CD4-positive, alpha-beta memory T cell (primary cell): ENCODE measurements at regions not wholly inside any gene's neighbourhood (a gene's known extent, or its start where the extent isn't known, plus 50 kb on each side); places are given as distances from the start of the nearest gene placed in this dataset.

Experiments
- CTCF ChIA-PET: fragments of 350-600 bp; sonication (Branson Sonifier 250); formaldehyde crosslinking; loops from one replicate; lab custom pipeline; 2021; ENCODE audit warnings: inconsistent platforms; ENCODE audit not compliant: partially characterized antibody; lab: Charles Lee
- POLR2A ChIA-PET: fragments of 350-600 bp; sonication (Branson Sonifier 250); formaldehyde crosslinking; loops from one replicate; lab custom pipeline; 2021; ENCODE audit not compliant: partially characterized antibody; lab: Charles Lee
- DNase-seq, 5 donors: peaks; one replicate each; pipeline versions ENCODE4 v3.0.0 to v3.0.0-alpha.2; 2020 to 2022; ENCODE audit warnings: mixed read lengths in 1 of 5
- H3K27ac ChIP-seq: one replicate; pipeline ENCODE4 v1.7.0; 2013; ENCODE audit warnings: low read depth, low read length
- H3K27me3 ChIP-seq: 2 replicates; pipeline ENCODE4 v1.7.0; 2013; ENCODE audit warnings: mild to moderate bottlenecking, low read length, moderate library complexity; ENCODE audit not compliant: insufficient read depth
- H3K36me3 ChIP-seq: 2 replicates; pipeline ENCODE4 v1.7.0; 2013; ENCODE audit warnings: mild to moderate bottlenecking, low read length, moderate library complexity; ENCODE audit not compliant: insufficient read depth
- H3K4me1 ChIP-seq: 2 replicates; pipeline ENCODE4 v1.7.0; 2013; ENCODE audit warnings: mild to moderate bottlenecking, low read length, moderate library complexity; ENCODE audit not compliant: insufficient read depth
- H3K4me3 ChIP-seq, 2 donors: one replicate each; pipeline ENCODE4 v1.7.0; 2013; ENCODE audit warnings: low read length in 2 of 2, mild to moderate bottlenecking in 1 of 2
- H3K9me3 ChIP-seq, 2 donors: one replicate each; pipeline ENCODE4 v1.7.0; 2013; ENCODE audit warnings: low read length in 2 of 2, control low read depth in 1 of 2; ENCODE audit not compliant: control insufficient read depth in 1 of 2
- H3K27ac Mint-ChIP-seq, 7 donors: one replicate each; pipeline ENCODE4 v1.8.0; 2020 to 2021; ENCODE audit warnings: mixed read lengths in 7 of 7, mild to moderate bottlenecking in 6 of 7, inconsistent platforms in 3 of 7, moderate library complexity in 3 of 7
- H3K27me3 Mint-ChIP-seq, 2 donors: one replicate each; pipeline ENCODE4 v1.8.0; 2020 to 2021; ENCODE audit warnings: mixed read lengths in 2 of 2
- H3K36me3 Mint-ChIP-seq, 2 donors: one replicate each; pipeline ENCODE4 v1.8.0; 2020 to 2021; ENCODE audit warnings: mixed read lengths in 2 of 2, inconsistent platforms in 1 of 2, mild to moderate bottlenecking in 1 of 2
- H3K4me1 Mint-ChIP-seq, 4 donors: one replicate each; pipeline ENCODE4 v1.8.0; 2020 to 2021; ENCODE audit warnings: mixed read lengths in 4 of 4, mild to moderate bottlenecking in 1 of 4
- H3K4me3 Mint-ChIP-seq, 8 donors: one replicate each; pipeline ENCODE4 v1.8.0; 2020 to 2021; ENCODE audit warnings: mixed read lengths in 8 of 8, mild to moderate bottlenecking in 7 of 8, moderate library complexity in 6 of 8, inconsistent platforms in 3 of 8
- H3K9me3 Mint-ChIP-seq, 8 donors: one replicate each; pipeline ENCODE4 v1.8.0; 2020 to 2021; ENCODE audit warnings: mixed read lengths in 8 of 8, mild to moderate bottlenecking in 5 of 8, inconsistent platforms in 3 of 8, moderate library complexity in 1 of 8
- intact Hi-C: fragments of 100-400 bp; cut with micrococcal nuclease; formaldehyde crosslinking; loops from one replicate; pipeline ENCODE4 v1.15.1; 2023

DNA sequence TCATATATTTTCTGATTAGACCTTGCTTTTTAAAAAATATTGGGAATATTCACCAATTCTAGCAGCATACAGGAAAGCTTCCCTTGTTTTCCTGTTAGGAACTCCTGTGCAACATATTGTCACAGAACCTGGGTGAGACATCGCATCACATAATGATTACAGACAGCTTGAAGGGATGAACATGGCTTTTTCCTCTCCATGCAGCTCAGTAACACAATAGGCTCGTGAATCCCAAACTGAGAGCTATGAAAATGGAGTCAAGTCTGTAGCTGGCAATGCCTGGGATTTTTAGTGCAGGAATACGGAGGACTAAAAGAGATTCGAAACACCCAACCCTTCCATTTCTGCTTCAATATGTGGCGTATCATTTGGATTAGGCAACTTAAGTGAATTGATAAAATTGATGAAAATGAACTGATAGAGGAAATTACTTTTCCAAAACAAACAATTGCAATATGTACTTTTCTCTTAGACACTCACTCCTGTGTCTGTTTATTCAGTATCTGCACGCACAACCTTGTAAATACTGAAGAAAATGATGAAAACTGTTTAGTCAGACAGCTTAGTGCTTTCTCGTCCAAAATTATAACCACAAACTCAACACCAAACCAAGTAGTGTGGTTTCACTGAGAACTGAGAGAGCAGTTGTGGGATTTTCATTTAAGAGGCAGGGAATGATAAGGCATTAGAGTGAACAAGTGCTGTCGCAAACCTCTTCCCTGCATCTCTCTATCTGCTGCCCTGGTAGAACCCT is 250.4 kb downstream of the PTBP2 start:
- Histone ChIP-seq H3K4me3 (no peak overlapping the region), H3K4me1 (no peaks in the 10 kb centered on the region), H3K36me3 (no peaks in the 10 kb centered on the region), H3K27ac (no peak overlapping the region), H3K27me3 (no peaks in the 10 kb centered on the region), H3K9me3 (no peaks in the 10 kb centered on the region)
- no peaks in the 10 kb centered on the region for H3K4me1 Mint-ChIP-seq
- no peak overlapping the region for H3K27ac Mint-ChIP-seq
- intact Hi-C loops = no loop called here
- no peak overlapping the region for H3K4me3 Mint-ChIP-seq
- peaks cover 0 to 2% (median 0%) of the 10 kb centered on the region in 8 donors for H3K9me3 Mint-ChIP-seq
- DNase-seq = no peak
- CTCF ChIA-PET = no interaction called here
- peaks cover 11 to 38% of the 10 kb centered on the region in 2 donors for H3K27me3 Mint-ChIP-seq
- POLR2A ChIA-PET = no interaction called here
- H3K36me3 Mint-ChIP-seq = no peaks in the 10 kb centered on the region

DNA sequence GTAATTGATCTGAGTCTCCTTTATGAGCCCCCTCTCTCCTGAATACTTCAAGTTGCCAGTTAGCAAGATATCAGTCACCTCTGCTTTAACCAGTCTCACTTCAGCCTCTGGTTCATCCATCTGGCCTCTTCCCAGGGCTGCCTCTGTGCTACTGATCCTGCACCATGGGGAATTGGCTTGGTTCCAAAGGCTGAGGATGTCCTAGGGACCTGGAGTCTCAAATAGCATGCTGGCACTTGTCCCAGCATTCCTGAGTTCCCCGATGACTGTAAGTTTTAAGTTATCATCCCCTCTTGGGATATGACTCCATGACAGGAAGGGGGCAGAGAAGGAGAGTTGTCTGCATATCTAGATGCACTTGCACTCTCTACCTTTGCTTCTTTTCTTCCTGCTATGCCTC is 252.0 kb downstream of the PTBP2 start:
- H3K4me1 Mint-ChIP-seq = no peaks in the 10 kb centered on the region
- no peaks in the 10 kb centered on the region for H3K9me3 ChIP-seq
- no peak overlapping the region for H3K4me3 ChIP-seq
- H3K4me3 Mint-ChIP-seq = no peak overlapping the region
- H3K27ac ChIP-seq = no peak overlapping the region
- H3K4me1 ChIP-seq = no peaks in the 10 kb centered on the region
- H3K27me3 ChIP-seq = no peaks in the 10 kb centered on the region
- POLR2A ChIA-PET = no interaction called here
- H3K9me3 Mint-ChIP-seq = peaks cover 0 to 2% (median 0%) of the 10 kb centered on the region in 8 donors
- no peak for DNase-seq
- H3K36me3 ChIP-seq = no peaks in the 10 kb centered on the region
- H3K27ac Mint-ChIP-seq = no peak overlapping the region
- peaks cover 7 to 35% of the 10 kb centered on the region in 2 donors for H3K27me3 Mint-ChIP-seq
- H3K36me3 Mint-ChIP-seq = no peaks in the 10 kb centered on the region
- CTCF ChIA-PET = no interaction called here
- intact Hi-C loops = no loop called here

DNA sequence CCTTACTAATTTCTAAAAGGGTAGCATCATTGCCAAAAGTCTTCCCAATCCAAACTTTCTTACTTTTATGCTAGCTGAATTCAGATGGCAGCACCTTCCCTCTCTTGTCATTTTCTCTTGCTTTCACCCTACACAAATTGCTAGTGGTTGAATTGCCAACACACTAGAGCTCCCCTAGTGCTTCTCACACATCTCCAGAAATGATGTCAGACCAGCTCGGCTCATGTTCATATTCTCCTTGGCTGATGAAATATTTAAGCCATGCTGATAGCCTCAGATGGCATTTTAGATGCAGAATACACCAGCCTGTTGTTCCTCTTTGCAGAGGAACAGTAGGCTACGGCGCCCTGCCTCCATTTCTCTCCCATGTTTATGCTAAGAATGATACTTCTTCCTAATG is 256.9 kb downstream of the PTBP2 start:
- Mint-ChIP-seq H3K27ac (no peak overlapping the region), H3K4me1 (no peaks in the 10 kb centered on the region), H3K4me3 (no peak overlapping the region), H3K9me3 (no peaks in the 10 kb centered on the region), H3K27me3 (peaks cover 2 to 10% of the 10 kb centered on the region in 2 donors), H3K36me3 (no peaks in the 10 kb centered on the region)
- Histone ChIP-seq H3K27ac (no peak overlapping the region), H3K4me1 (no peaks in the 10 kb centered on the region), H3K4me3 (no peak overlapping the region), H3K36me3 (no peaks in the 10 kb centered on the region), H3K27me3 (no peaks in the 10 kb centered on the region), H3K9me3 (no peaks in the 10 kb centered on the region)
- DNase-seq = no peak
- CTCF ChIA-PET = interaction anchor here (2.2 kb wide), 1 partner anchor 9 kb away, joined by 6 read pairs; no protein-coding TSS in a partner anchor
- POLR2A ChIA-PET = no interaction called here
- intact Hi-C loops = no loop called here

DNA sequence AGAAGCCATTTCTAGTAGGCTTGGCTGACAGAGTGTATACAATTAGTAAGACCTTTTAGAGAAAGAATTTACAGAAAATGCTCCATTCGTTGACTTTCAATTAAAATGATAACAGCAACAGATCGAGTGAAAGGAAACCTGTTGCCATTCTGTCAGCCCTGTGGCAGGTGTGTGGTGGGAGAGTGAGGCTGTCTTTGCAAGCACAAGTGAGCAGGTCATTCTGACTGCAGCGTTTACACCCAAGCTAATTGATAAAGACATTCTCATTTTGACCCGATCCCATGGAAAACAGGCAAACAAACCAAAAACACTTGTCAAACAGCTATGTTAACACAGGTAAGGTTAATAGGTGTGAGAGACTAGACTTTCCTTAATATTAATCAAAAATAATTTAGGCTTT is 257.3 kb downstream of the PTBP2 start:
- ChIA-PET POLR2A (no interaction called here), CTCF (interaction anchor here (2.2 kb wide), 1 partner anchor 9 kb away, joined by 6 read pairs; no protein-coding TSS in a partner anchor)
- H3K4me3 Mint-ChIP-seq = no peak overlapping the region
- Histone ChIP-seq H3K27me3 (no peaks in the 10 kb centered on the region), H3K4me3 (no peak overlapping the region), H3K36me3 (no peaks in the 10 kb centered on the region), H3K9me3 (no peaks in the 10 kb centered on the region), H3K4me1 (no peaks in the 10 kb centered on the region), H3K27ac (no peak overlapping the region)
- peaks cover 2 to 8% of the 10 kb centered on the region in 2 donors for H3K27me3 Mint-ChIP-seq
- no peaks in the 10 kb centered on the region for H3K9me3 Mint-ChIP-seq
- H3K27ac Mint-ChIP-seq = no peak overlapping the region
- DNase-seq = no peak
- no peaks in the 10 kb centered on the region for H3K4me1 Mint-ChIP-seq
- no peaks in the 10 kb centered on the region for H3K36me3 Mint-ChIP-seq
- intact Hi-C loops = no loop called here

DNA sequence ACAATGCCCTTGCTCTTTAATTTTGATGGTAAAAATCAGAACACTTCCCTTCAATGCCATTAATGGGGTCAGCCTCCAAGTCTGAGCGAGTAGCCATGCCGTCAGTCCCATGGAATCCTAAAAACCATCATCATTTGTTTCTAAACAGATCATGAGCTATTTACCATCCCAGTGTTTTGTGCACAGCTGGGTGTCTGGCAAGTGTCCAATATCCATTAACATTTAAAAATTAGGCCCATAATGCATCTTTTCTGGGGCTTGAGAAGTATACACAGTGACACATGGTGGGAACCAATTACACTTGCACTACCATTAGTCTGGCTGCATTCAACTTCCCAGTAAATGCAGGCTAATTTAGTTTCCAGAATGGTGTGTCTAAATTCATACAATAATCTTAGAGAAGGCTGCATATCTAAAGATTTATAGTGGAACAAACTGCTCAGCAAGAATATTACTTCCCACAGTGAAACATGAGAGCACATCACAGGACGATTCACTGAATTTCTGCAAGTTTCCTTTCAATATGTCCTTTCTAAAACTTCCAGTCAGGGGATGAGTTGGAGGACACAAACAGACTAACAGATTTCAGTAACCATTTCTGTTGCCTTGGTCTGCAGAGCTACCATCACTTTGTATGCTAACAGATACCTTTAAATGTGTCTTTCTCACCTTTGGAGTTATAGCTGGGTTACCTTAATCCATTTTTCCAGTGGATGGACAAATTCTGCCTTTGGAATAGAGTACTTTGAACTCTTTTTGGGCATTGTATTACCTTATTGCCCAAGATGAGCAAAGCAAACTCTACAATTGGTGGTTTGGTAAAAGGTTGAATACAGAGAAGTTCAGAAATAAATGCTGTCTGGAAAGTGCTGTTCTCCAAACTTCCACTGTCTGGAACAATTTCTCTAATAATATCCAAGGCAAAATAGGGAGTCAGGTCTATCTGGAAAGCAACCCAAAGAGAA is 258.0 kb downstream of the PTBP2 start:
- H3K4me3 ChIP-seq = no peak overlapping the region
- POLR2A ChIA-PET = no interaction called here
- no peaks in the 10 kb centered on the region for H3K36me3 Mint-ChIP-seq
- H3K27ac ChIP-seq = no peak overlapping the region
- CTCF ChIA-PET = interaction anchor here (0.6 to 3.3 kb wide), 3 partner anchors 10 to 932 kb away, joined by 3 to 10 read pairs (median 6); no protein-coding TSS in a partner anchor
- no peak overlapping the region for H3K27ac Mint-ChIP-seq
- no peak for DNase-seq
- H3K27me3 ChIP-seq = no peaks in the 10 kb centered on the region
- H3K27me3 Mint-ChIP-seq = peaks cover 3 to 6% of the 10 kb centered on the region in 2 donors
- H3K4me1 ChIP-seq = no peaks in the 10 kb centered on the region
- H3K9me3 ChIP-seq = no peaks in the 10 kb centered on the region
- intact Hi-C loops = no loop called here
- no peak overlapping the region for H3K4me3 Mint-ChIP-seq
- no peaks in the 10 kb centered on the region for H3K36me3 ChIP-seq
- no peaks in the 10 kb centered on the region for H3K4me1 Mint-ChIP-seq
- H3K9me3 Mint-ChIP-seq = peaks cover 0 to 2% (median 0%) of the 10 kb centered on the region in 8 donors

DNA sequence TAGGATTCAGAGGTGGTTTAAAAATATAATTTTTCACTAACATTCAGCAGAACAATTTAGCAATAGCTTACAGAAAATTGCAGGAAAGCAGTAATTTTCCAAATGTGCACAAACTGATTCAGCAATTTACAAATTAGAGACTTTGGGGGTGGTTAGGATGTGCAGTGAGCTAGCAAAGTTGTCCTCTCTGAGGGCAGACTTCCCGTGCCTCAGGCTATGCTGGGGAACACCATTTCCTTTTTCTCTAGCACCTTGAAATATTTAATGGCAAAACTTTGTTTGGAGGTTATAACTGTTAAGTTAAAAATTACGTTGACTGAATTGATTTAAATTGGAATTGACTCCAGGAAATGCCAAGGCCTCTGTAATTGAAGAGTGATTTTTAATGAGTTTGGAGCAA is 258.9 kb downstream of the PTBP2 start:
- no peaks in the 10 kb centered on the region for H3K27me3 ChIP-seq
- ChIA-PET POLR2A (no interaction called here), CTCF (interaction anchor here (0.8 to 3.3 kb wide), 2 partner anchors 11 to 25 kb away, joined by 3 to 10 read pairs; no protein-coding TSS in a partner anchor)
- no peak overlapping the region for H3K27ac Mint-ChIP-seq
- H3K9me3 Mint-ChIP-seq = peaks cover 0 to 6% (median under 1%) of the 10 kb centered on the region in 8 donors
- no peaks in the 10 kb centered on the region for H3K4me1 Mint-ChIP-seq
- peaks cover 6 to 11% of the 10 kb centered on the region in 2 donors for H3K27me3 Mint-ChIP-seq
- DNase-seq = no peak
- H3K4me3 ChIP-seq = no peak overlapping the region
- no peak overlapping the region for H3K4me3 Mint-ChIP-seq
- H3K36me3 ChIP-seq = no peaks in the 10 kb centered on the region
- no peaks in the 10 kb centered on the region for H3K4me1 ChIP-seq
- no peak overlapping the region for H3K27ac ChIP-seq
- intact Hi-C loops = no loop called here
- H3K9me3 ChIP-seq = no peaks in the 10 kb centered on the region
- no peaks in the 10 kb centered on the region for H3K36me3 Mint-ChIP-seq

DNA sequence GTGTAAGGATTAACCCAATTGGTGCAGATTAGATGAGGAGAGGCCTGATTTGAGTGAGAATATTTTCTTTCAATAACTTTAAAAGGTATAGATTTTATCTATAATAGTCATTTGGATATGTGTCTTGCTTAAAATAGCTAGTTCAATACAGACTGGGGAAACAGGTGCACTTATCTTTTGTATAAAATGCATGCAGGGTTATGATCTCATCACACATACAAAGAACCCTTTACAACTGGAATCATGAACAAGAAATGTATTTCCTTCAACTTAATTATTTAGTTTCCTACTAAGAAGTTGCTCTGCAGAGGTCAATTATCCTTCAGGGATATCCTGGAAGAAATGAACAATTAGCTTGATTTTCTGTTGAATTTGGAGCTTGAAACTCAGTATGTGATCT is 259.6 kb downstream of the PTBP2 start:
- Mint-ChIP-seq H3K36me3 (no peaks in the 10 kb centered on the region), H3K4me1 (no peaks in the 10 kb centered on the region), H3K27me3 (peaks cover 6 to 9% of the 10 kb centered on the region in 2 donors), H3K4me3 (no peak overlapping the region), H3K27ac (no peak overlapping the region), H3K9me3 (peaks cover 0 to 9% (median under 1%) of the 10 kb centered on the region in 8 donors)
- H3K36me3 ChIP-seq = no peaks in the 10 kb centered on the region
- POLR2A ChIA-PET = no interaction called here
- no peak for DNase-seq
- no peak overlapping the region for H3K4me3 ChIP-seq
- CTCF ChIA-PET = interaction anchor here (0.8 to 3.3 kb wide), 3 partner anchors 12 to 25 kb away, joined by 3 to 10 read pairs (median 5); no protein-coding TSS in a partner anchor
- H3K27me3 ChIP-seq = no peaks in the 10 kb centered on the region
- H3K4me1 ChIP-seq = no peaks in the 10 kb centered on the region
- H3K9me3 ChIP-seq = no peaks in the 10 kb centered on the region
- intact Hi-C loops = no loop called here
- no peak overlapping the region for H3K27ac ChIP-seq
